ENCODE measurements at regions not wholly inside any gene's neighbourhood (a gene's known extent, or its start where the extent isn't known, plus 50 kb on each side); places are given as distances from the start of the nearest gene placed in this dataset.

DNA sequence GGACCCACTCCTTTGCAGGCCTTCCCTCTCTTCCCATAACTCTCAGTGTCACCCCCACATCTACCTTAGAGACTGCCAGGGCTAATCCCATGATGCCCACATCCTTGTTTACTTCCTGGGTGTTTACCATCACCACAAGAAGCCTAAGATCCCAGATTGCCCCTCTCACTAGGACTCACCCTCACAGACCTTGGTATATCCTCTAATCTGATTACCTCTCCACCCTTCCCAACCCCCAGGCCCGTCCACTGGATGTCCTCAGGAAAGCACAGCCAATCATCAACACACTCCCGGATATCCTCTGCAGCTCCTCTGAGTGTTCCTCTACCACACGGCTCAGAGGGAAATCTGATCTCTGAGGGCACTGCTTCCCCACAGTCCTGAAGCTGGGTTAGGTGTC lies 91.0 kb downstream of the FOXD1 start:
- H3K4me1 Mint-ChIP-seq = peaks cover 0 to 6% of the 10 kb centered on the region in 2 experiments; a peak in 1 of 4 replicates
- H3K27ac ChIP-seq (ENCODE audit: insufficient read length, low read depth, low read length) = no peak overlapping the region
- H2BK12ac ChIP-seq (ENCODE audit: insufficient read length, low read depth, low read length) = no peak overlapping the region
- TF ChIP-seq, protein P1, sequence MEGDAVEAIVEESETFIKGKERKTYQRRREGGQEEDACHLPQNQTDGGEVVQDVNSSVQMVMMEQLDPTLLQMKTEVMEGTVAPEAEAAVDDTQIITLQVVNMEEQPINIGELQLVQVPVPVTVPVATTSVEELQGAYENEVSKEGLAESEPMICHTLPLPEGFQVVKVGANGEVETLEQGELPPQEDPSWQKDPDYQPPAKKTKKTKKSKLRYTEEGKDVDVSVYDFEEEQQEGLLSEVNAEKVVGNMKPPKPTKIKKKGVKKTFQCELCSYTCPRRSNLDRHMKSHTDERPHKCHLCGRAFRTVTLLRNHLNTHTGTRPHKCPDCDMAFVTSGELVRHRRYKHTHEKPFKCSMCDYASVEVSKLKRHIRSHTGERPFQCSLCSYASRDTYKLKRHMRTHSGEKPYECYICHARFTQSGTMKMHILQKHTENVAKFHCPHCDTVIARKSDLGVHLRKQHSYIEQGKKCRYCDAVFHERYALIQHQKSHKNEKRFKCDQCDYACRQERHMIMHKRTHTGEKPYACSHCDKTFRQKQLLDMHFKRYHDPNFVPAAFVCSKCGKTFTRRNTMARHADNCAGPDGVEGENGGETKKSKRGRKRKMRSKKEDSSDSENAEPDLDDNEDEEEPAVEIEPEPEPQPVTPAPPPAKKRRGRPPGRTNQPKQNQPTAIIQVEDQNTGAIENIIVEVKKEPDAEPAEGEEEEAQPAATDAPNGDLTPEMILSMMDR (conservative IDR thresholded peaks at IDR 0.05) = no peak
- no peak overlapping the region for H3K18ac ChIP-seq (ENCODE audit: insufficient read length, low read depth, low read length)
- no peaks in the 10 kb centered on the region for H3K79me2 ChIP-seq (ENCODE audit: insufficient read depth, low read length)
- H3K23me2 ChIP-seq (ENCODE audit: insufficient read length, low read depth, low read length, poor library complexity, severe bottlenecking) = no peaks in the 10 kb centered on the region
- H3K9me3 Mint-ChIP-seq = peaks cover 0 to 2% of the 10 kb centered on the region in 2 experiments; a peak in 1 of 5 replicates
- H2BK20ac ChIP-seq (ENCODE audit: low read depth, low read length, poor library complexity, severe bottlenecking) = no peak overlapping the region
- H3K4me3 Mint-ChIP-seq = no peak overlapping the region
- H3K4ac ChIP-seq (ENCODE audit: low read depth, low read length) = no peak overlapping the region
- H3K14ac ChIP-seq (ENCODE audit: insufficient read depth, low read length) = no peak overlapping the region
- H3K9ac ChIP-seq (ENCODE audit: extremely low read depth, insufficient read length, low read length) = no peak overlapping the region
- no peak overlapping the region for H3T11ph ChIP-seq (ENCODE audit: low read length)
- H3K4me1 ChIP-seq (ENCODE audit: insufficient read depth, low read length) = no peaks in the 10 kb centered on the region
- WGBS (ENCODE audit: extremely low coverage, insufficient read length, low lambda C conversion rate) = no CpG with 5 or more reads among the region's 3 CpGs
- no peak overlapping the region for H2AFZ ChIP-seq (ENCODE audit: low read length)
- no peak overlapping the region for H4K8ac ChIP-seq (replicated peaks; ENCODE audit: insufficient read length, low read depth, low read length)
- H3K79me1 ChIP-seq (ENCODE audit: insufficient read depth, low read depth, low read length, poor library complexity, severe bottlenecking) = no peaks in the 10 kb centered on the region
- H2AK5ac ChIP-seq (ENCODE audit: insufficient read length, low read length) = no peak overlapping the region
- H4K5ac ChIP-seq (ENCODE audit: insufficient read length, low read depth, low read length) = no peak overlapping the region
- H3K4me2 ChIP-seq (ENCODE audit: insufficient read depth, insufficient read length, low read length) = no peak overlapping the region
- H4K91ac ChIP-seq (ENCODE audit: insufficient read length, low read depth, low read length) = no peak overlapping the region
- no peak overlapping the region for H2BK5ac ChIP-seq (ENCODE audit: insufficient read length, low read length)
- H3K27ac Mint-ChIP-seq = no peak overlapping the region
- no peaks in the 10 kb centered on the region for H3K9me3 ChIP-seq (ENCODE audit: control insufficient read depth, low read depth, low read length)
- H4K20me1 ChIP-seq (ENCODE audit: control insufficient read depth, insufficient read depth, insufficient read length) = no peaks in the 10 kb centered on the region
- no peak overlapping the region for H2BK15ac ChIP-seq (ENCODE audit: low read depth, low read length)
- H2BK120ac ChIP-seq (ENCODE audit: low read depth, low read length, poor library complexity, severe bottlenecking) = no peak overlapping the region
- no peak overlapping the region for H3K56ac ChIP-seq (ENCODE audit: insufficient read length, low read depth, low read length)
- H3K27me3 ChIP-seq (ENCODE audit: insufficient read depth, low read length) = no peaks in the 10 kb centered on the region
- H3K36me3 Mint-ChIP-seq (ENCODE audit: insufficient read depth in 1 of 3, low read depth in 3 of 3) = 0 out of 7 replicates have a peak, but pooled peaks cover 0 to 3% (median 0%) of the 10 kb centered on the region in 3 experiments
- no peak overlapping the region for H3K23ac ChIP-seq (ENCODE audit: insufficient read length, low read depth, low read length)
- DNase-seq = no peak
- H3K27me3 Mint-ChIP-seq (ENCODE audit: low read depth) = peaks cover 22% of the 10 kb centered on the region

Measured in H9 (cell line).